GM21786 (cell line): ENCODE measurements at regions not wholly inside any gene's neighbourhood (a gene's known extent, or its start where the extent isn't known, plus 50 kb on each side); places are given as distances from the start of the nearest gene placed in this dataset.
"Not testable (repeated sequence)": the region's sequence is repeated elsewhere in the genome, so short reads cannot be mapped to it uniquely, and the experiment has no call there.

Experiments
- ATAC-seq: cut with Tn5 transposase; IDR thresholded peaks from one replicate; pipeline ENCODE4 v1.9.1; 2021; ENCODE audit not compliant: unreplicated experiment

DNA sequence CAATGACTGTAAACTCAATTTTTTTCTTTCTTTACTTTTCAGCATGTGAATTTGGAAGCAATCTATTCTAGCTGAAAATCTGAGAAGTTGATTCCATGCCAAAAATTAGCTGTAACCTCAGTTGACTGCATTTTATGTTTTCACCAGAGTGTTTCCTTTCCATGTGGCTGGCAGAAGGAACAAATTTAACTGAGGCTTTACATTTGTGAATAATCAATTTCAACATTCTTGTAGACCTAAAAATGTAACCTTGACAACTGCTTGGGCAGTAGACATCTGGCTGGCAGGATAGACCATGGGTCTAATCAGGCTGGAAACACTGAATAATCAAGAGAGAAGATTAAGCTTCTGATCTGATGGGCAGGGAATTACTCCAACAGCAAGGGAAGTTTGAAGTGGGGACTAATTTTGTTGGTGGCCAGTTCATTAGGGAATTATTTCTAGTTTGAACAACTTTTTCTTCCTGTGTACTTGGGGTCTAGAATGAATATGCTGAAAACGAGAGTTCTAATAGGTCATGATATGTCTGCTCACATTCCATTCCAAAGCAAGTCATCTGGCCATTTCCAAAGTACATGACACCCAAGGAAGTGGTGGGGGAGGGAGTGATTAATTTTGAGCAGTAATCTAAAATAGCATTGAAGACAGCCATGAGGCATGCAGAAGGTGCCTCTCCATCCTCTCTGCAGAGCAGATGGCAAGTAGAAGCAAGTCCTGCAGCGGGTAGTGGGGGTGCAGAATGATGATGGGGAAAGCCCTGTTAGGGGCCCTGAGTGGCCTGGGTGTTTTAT is 68.2 kb downstream of the ATP23 start:
- ATAC-seq = no peak

DNA sequence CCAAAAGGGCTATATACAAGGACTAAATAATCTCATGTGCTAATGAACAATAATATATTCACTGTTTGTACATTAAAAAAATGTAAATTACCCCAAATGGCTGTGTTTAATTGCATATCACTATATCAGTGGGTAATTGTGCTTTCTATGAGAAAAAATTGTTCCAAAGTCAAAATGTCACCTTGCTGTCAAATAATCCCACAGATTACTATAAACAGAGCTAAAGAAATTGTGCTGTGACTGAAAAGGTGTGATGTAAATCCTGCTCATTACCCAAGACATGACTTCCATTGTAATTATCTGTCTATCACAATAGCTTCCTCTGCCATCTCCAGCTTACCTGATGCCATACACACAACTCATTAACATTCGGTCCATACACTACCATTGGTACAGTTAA is 70.3 kb downstream of the ATP23 start:
- no peak for ATAC-seq

DNA sequence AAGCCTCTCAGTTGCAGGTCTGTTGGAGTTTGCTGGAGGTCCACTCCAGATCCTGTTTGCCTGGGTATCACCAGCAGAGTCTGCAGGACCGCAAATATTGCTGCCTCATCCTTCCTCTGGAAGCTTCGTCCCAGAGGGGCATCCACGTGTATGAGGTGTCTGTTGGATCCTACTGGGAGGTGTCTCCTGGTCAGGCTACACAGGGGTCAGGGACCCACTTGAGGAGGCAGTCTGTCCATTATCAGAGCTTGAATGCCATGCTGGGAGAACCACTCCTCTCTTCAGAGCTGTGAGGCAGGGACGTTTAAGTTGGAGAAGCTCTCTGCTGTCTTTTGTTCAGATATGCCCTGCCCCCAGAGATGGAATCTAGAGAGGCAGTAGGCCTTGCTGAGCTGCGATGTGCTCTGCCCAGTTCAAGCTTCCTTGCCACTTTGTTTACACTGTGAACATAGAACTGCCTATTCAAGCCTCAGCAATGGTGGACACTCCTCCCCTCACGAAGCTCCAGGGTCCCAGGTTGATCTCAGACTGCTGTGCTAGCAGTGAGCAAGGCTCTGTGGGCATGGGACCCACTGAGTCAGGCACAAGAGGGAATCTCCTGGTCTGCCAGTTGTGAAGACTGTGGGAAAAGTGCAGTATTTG is 81.1 kb downstream of the ATP23 start:
- ATAC-seq = not testable (repeated sequence)

DNA sequence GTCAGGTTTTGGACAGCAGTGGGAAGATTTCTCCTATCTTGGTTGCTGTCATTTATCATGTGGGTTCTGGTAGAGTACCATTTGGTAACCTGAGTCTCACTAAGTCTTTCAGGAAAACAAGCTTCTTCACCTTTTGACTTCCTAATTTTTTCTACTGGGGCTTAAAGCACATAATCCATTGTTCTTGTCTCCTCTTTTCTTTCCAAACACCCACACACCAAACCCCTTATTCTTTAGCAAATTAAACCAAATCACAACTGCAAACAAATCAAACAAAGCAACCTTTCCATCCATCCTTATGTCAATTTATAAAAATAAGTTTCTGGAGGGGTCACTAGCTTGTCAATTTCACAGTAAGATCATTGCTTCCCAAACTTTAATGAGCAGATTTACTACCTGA is 84.1 kb downstream of the ATP23 start:
- no peak for ATAC-seq

DNA sequence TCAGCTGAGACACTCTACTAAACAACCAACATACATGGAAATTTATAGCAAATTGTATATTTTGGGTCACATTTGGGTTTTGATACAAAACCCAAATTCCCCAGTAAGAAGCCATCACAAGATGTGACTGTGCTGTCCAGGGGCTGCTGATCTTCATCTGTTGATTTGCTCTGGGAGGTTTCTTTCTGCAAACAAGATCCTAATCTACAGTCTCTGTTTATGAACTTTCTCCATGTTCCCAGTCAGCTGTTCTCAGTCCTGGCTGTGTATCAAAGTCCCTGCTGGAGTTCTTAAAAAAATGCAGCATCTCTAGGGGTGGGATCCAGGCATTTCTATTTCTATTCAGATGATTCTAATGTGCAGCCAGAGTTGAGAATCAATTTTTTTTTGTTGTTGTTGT is 85.1 kb downstream of the ATP23 start:
- ATAC-seq = no peak

DNA sequence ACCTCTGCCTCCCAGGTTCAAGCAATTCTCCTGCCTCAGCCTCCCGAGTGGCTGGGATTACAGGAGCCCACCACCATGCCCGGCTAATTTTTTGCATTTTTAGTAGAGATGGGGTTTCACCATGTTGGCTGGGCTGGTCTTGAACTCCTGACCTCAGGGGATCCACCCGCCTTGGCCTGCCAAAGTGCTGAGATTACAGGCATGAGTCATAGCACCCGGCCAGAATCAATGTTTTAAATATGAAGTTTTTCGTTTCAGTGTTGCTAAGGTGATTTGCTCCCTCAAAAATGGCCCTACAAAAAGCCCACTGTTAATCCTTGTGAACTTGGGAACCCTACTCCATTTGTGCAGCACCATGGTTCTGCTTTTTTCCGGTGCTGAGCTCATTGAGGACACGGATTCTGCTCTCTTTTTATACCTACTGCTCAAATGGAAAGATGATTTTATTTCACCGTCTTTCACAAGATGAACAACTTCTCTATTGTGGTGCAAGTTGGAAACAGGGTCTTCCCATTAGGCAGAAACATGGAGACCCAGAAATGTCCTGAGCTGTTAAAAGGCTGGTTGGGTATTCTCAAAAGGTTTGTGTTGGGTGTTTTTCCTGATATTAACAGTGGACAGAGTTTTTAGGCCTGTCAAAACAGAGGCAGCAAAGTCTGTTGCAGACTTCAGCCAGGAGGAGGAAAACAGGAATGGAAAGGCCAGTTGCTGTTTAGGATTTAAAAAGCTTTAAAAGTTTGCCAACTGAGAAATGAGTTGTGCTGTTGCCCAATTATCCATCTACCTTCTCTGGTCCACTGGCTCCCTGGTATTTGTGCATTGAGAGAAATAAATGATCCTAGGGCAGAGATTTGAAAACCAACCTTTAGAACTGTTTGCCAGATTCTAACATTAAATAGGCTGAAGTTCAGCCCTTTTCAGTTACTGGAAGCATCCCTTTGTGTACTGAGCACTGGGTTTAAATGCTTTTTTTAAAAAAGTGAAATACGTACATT is 85.8 kb downstream of the ATP23 start:
- ATAC-seq = no peak

DNA sequence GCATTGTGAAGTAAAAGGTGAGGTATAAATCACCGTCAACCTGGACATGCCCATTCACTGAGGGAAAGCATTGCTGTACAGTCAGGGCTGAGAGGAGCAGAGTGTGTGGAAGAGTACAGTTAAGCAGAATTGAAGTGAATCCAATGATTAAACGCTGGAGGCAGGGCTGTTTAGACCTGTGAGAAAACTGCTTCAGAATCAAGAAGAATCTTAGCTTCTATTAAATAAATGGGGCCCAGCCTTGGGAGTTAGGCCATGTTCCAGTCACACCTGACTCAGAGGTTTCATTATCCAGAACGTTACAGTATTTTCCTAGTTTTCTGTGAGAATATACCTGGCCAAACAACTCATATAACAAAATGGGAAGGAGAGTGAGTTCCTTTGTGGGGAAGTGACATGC is 86.9 kb downstream of the ATP23 start:
- ATAC-seq = no peak

DNA sequence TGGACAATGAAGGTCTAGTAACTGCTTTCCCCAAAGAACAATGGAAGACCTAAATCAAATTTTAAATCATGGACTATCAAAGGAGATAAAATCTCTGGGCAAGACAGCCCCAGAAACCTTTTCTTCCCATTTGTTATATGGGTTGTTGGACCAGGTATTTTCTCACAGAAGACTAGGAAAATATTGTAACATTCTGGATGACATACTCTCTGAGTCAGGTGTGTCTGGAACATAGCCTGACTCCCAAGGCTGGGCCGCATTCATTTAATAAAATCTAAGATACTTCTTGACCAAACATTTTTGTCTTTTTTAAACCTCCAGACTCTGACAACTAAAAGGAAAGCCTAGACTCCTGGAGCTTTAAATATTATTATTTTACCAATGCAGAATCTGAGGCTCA is 87.9 kb downstream of the ATP23 start:
- no peak for ATAC-seq

DNA sequence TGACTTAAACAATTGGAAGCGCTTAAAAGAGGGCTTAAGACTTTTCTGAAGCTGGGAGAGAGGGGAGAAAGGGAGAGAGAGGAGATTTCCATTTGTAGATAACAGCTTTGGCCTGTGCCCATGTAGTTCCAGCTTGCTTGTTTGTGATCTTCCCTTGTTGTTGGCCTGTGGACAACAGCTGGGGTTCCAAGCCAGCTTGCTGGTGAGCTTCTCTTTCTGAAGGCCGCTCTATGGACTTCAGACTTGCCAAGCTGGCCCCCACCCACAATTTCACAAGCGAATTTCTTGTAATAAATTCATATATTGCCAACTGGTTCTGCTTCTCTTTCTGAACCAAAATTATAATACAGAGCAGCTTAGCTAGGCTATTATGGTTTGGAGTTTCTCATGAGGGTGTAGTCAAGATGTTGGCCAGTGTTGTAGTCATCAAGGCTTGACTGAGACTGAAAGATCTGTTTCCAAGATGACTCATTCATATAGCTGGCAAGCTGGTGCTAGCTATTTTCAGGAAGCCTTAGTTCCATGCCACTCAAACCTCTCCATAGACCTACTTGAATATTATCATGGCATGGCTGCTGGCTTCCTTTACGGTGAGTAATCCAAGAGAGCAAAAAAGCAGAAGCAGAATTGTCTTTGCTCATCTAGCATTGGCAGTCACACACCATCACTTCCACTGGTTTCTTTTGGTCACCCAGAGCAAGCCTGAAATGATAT is 89.4 kb downstream of the ATP23 start:
- no peak for ATAC-seq

DNA sequence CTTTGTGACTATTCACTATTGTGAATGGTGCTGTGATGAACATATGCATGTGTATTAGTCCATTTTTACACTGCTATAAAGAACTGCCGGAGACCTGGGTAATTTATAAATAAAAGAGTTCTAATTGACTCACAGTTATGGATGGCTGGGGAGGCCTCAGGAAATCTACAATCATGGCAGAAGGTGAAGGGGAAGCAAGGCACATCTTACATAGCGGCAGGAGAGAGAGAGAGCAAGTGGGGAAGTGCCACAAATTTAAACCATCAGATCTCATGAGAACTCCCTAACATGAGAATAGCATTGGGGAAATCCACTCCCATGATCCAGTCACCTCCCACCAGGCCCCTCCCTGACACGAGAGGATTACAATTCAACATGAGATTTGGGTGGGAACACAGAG is 90.8 kb downstream of the ATP23 start:
- no peak for ATAC-seq

DNA sequence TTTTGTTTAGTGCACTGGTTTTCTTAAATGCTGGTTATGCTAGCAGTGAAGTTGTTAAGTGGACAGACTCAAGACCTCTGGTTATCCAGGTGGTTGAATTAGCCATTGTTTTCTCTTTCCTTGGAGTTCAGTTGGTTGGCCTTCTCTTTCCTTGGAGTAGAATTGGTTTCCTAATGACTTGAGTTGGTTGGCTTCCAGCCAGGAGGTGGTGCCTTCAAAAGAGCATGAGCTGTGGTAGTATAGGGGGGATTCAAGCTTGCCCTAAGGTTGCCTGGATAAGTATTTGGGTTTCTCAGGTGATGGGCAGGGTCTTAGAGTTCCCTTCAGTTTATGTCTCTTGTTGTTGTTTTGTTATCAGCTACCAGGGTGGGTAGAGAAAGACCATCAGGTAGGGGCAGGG is 92.5 kb downstream of the ATP23 start:
- ATAC-seq = no peak

DNA sequence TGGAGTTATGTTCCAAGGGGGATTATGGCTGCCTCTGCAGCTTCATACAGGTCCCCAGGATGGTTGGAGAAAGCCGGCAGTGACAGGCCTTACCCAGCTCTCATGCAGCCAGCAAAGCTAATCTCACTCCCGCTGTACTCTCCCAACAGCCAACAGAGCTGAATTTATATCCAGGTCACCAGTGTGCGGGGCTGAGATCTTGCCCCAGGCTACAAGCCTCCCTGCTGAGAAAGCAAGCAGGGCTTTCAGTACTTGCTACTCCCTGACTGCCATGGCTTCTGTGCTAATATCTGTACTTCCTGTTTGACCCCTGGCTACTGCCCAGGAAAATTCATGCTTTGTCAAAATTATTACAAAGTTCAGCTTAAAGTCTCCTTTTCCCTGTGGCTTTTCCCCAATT is 92.9 kb downstream of the ATP23 start:
- ATAC-seq = no peak

DNA sequence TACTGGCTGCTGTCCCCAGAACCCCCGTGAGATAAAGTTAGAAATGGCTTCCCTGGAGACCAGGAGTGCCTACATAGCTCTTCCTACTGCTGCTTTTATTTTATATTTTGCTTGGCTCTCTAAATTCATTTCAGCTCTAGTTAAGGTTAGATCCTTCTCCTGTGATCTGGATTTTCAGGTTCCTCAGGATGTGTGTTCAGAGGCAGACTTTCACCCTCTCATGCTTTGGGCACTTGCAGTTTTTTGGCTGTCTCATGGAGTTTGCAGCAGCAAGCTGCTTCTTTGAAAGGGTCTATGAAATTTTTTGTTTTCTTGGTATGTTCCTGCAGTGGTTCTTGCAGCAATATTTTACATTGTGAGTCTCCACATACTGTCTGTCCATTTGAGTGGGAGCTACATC is 93.3 kb downstream of the ATP23 start:
- no peak for ATAC-seq

DNA sequence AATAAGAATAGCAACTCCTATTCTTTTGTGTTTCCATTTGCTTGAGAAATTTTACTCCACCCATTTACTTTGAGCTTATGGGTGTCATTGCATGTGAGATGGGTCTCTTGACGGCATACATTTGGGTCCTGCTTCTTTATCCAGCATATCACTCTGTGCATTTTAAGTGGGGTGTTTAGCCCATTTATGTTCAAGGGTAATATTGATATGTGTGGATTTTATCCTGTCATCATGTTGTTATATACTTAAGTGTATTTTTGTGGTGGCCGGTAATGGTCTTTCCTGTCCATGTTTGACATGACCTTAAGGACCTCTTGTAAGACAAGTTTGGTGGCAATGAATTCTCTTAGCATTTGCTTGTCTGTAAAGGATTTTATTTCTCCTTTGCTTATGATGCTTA is 100.1 kb downstream of the ATP23 start:
- no peak for ATAC-seq

DNA sequence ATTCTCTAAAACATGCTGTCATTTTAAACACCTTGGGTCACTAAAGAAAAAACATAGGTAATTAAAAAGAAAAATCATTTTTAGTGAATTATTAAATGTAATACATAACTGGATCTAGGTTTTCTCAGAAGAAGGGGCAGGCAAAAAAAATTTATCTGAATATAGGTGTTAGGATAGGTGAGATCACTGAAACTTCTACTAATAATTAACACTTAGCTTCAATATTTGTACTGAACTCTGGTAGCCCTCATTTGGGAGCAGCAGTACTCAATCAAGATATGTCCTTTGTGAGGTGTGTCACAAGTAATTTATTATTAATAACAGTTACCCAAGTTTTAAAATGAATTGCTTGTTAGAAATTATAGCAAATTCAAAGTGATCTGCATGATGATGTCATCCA is 103.6 kb downstream of the ATP23 start:
- ATAC-seq = no peak

DNA sequence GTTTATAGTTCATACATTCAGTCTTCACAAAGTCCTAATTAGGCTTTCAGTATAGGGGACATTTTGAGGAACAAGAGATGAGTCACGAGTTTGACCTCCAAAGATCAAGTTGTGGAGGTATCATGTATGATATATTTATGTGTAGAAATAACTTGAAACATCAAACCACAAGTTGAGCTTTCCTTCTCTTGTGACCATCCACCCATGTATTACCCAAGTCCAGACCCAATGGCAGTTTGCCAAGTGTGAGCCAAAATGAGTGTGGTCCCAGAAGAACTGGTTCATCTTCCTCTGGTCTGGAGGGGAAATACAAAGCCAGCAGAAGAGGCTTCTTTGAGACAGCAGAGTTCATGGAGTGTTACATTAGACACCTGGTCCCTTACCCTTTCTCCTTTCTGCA is 104.9 kb downstream of the ATP23 start:
- ATAC-seq = no peak

DNA sequence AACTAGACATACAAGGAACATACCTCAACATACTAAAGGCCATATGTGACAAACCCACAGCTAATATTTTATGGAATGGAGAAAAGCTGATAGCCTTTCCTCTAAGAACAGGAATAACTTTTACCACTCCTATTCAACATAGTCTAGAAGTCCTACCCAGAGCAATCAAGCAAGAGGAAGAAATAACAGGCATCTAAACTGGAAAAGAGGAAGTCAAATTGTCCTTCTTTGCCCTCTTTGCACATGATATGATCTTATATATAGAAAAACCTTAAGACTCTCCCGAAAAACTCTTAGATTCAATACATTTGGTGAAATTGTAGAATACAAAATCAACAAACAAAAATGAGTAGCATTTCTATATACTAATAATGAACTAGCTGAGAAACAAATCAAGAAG is 110.0 kb downstream of the ATP23 start:
- ATAC-seq = no peak

DNA sequence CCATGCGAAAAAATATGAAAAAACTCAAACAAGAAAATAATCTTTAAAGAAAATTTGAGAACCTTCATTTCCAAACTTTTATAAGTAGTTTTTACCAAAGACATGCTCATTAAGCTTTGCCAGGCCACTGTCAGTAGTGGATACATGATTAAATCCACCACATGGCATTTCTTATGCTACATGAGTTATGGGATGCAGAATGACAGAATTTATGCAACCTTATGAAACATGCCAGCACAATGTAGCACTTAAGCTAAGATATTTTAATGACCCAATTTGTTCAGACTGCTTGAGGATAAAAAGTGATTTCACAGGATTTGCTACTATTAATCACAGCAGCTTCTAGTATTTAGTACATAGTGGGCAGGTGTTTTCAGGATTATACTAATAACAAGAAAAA is 123.3 kb downstream of the ATP23 start:
- ATAC-seq = no peak

DNA sequence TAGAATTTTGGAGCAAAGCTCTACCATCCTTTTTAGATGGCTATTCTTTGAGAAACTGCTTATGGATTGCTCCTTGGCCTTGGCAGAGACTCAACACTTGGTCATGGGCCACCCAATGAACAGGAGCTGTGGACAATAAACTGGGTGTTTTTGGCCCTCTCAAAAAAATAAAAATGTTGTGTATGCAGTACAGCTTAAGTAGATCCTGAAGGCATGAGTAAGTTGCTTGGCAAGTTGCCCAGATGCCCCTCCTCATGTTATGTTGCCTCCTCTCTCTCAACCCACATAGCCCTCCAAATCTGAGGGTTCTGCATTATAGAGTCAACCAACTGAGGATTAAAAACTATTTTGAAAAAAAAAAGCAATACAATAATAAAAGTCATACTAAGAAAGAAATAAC is 124.9 kb downstream of the ATP23 start:
- no peak for ATAC-seq

DNA sequence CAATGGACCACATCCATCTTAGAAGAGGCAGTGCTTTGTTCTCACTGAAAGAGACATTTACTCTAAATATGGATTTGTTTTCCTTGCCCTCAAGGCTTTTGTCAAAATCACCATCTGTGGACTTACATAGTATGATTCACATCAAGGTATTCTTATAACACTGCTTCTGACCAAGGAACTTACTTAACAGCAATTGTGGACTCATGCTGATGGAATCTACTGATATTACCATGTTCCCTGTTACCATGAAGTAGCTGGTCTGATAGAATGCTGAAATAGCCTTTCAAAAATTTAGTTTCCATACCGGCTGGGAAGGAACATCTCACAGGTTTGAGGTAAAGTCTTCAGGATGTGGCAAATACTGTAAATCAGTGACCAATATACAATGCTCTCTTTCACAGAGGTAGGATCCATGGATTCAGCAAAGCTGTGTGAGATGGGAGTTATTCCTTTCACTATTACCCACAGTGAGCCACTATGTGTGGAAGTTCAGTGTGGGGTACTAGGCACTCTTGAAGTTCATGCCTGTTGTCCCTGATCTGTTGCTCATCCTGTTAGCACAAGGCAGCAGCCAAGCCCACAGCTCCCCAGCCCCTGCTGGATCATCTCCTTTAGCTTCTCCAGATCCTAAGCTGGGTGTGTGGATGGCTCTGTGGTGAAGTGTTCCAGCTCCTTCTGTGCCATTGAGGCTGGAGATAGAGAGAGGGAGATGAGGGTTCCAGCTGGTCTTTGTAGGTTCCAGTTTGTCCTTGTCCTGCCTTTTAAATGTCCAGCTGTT is 126.4 kb downstream of the ATP23 start:
- no peak for ATAC-seq
